ACC112 (cell line): ENCODE measurements at regions not wholly inside any gene's neighbourhood (a gene's known extent, or its start where the extent isn't known, plus 50 kb on each side); places are given as distances from the start of the nearest gene placed in this dataset.

Experiments used
- H2AFZ ChIP-seq: fragments of 200-600 bp; sonication (generic); one replicate; pipeline ENCODE4 v1.6.0; 2017; ENCODE audit warnings: antibody characterized with exemption, low read length; ENCODE audit not compliant: unreplicated experiment
- H3K27ac ChIP-seq: fragments of 200-600 bp; sonication (generic); 2 replicates; pipeline ENCODE4 v1.5.1; 2014; ENCODE audit warnings: low read depth, mild to moderate bottlenecking, antibody characterized with exemption, low read length, moderate library complexity
- H3K27me3 ChIP-seq: fragments of 200-600 bp; sonication (generic); 2 replicates; pipeline ENCODE4 v1.6.1; 2014; ENCODE audit warnings: mild to moderate bottlenecking, antibody characterized with exemption, low read length, moderate library complexity, mixed read lengths; ENCODE audit not compliant: insufficient read depth
- H3K36me3 ChIP-seq: fragments of 200-600 bp; sonication (generic); 2 replicates; pipeline ENCODE4 v1.6.1; 2016; ENCODE audit warnings: mild to moderate bottlenecking, antibody characterized with exemption, low read length, moderate library complexity, mixed read lengths; ENCODE audit not compliant: insufficient read depth
- H3K4me1 ChIP-seq: fragments of 200-600 bp; sonication (generic); one replicate; pipeline ENCODE4 v1.6.1; 2016; ENCODE audit warnings: low read length, mixed read lengths; ENCODE audit not compliant: insufficient read depth, unreplicated experiment, control insufficient read depth
- H3K4me3 ChIP-seq: fragments of 200-600 bp; sonication (generic); 2 replicates; pipeline ENCODE4 v1.5.1; 2014; ENCODE audit warnings: mild to moderate bottlenecking, low read depth, low read length
- H3K79me2 ChIP-seq: fragments of 200-600 bp; sonication (generic); one replicate; pipeline ENCODE4 v1.6.0; 2016; ENCODE audit warnings: low read length; ENCODE audit not compliant: control insufficient read depth, unreplicated experiment, insufficient read depth

DNA sequence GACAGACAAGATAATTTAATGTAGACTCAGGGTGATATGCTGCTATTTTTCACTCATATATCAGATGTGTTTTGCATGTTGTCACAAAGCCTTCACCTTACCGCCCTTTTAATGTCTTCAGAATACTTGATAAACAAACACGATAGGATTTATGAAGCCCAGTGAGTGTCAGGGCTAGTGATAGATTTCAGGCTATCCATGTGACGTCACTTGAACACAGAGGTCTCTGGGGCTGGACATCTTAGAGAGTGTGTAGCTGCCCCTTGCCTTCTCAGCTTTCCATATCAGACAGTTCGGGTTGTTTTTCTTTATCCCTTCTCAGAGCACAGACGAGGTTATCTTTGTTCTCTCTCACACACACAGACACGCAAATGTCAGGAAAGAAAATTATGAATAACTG lies 105.3 kb upstream of the GSC start:
- Histone ChIP-seq H3K4me3 (no peak overlapping the region), H3K36me3 (no peaks in the 10 kb centered on the region), H3K4me1 (no peaks in the 10 kb centered on the region), H3K27ac (no peak overlapping the region), H3K79me2 (no peaks in the 10 kb centered on the region), H3K27me3 (peaks cover 59% of the 10 kb centered on the region), H2AFZ (no peak overlapping the region)

DNA sequence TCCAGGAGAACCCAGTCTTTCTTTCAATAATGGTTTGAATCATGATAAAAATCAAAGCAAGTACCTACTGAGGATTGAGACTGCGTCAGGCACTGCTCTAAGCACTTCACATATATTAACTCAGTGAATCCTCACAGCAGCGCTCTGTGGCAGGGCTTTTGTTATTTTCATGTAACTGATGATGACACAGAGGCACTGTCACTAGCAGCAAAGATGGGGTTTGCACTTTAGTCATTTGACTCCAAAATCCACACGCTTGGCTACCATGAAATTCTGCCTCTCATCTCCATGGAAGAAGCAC lies 98.8 kb upstream of the GSC start:
- Histone ChIP-seq H3K4me1 (no peaks in the 10 kb centered on the region), H3K36me3 (no peaks in the 10 kb centered on the region), H3K27ac (no peak overlapping the region), H3K79me2 (no peaks in the 10 kb centered on the region), H3K4me3 (no peak overlapping the region), H2AFZ (no peak overlapping the region), H3K27me3 (peaks cover 67% of the 10 kb centered on the region)

DNA sequence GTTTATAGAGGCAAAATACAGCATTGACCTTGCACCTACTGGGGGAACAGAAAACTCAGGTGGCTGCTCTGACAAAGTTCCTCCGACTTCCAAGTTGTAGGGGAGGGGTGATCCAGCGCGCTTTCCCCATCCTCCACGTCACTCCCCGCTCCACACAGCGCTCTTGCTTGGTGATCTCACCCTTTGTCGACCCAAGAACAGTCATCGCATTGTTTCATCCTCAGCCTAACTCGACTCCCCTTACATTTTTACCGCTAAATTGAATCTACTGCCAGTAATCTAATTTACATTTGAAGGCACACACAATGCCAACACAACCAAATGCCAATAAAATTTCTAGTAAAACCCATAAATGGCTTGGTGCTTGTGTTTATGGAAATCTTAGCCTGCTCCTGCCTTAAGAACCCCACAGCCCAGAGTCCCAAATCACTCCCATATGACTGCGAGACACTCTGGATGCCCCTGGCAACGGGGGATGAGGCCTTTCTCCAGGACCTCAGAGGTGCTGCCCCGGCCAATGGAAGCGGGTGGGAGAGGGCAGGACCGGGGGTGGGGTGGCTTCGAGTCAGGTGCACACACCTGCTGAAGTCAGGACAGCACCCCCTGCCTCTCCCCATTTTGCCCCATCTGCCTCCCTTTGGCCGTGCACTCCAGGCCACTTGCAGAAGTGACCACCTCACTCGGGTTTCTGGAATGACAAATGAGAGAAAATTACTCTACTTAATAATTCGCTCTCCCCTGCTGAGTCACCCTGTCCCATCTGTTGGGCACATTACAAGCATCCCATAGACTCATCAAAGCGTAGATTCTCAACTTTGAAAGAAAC lies 98.2 kb upstream of the GSC start:
- H2AFZ ChIP-seq = no peak overlapping the region
- no peak overlapping the region for H3K27ac ChIP-seq
- H3K27me3 ChIP-seq = peaks cover 67% of the 10 kb centered on the region
- no peaks in the 10 kb centered on the region for H3K79me2 ChIP-seq
- H3K4me1 ChIP-seq = no peaks in the 10 kb centered on the region
- H3K36me3 ChIP-seq = no peaks in the 10 kb centered on the region
- no peak overlapping the region for H3K4me3 ChIP-seq

DNA sequence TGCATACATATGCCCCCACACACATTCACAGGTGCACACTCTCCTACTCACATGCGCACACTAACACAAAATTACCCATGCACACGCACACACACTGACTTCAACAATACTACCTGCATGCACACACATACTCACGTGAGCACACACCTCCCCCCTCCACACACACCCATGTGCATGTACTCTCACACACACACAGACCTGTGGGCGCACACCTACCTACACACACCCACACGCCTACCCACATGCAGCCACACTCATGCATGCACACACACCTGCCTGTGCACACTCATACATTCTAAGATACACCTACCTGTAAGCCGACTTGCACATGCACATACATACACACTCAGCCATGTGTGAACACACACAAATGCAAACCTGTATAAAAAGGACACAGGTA lies 97.3 kb upstream of the GSC start:
- H3K4me1 ChIP-seq = no peaks in the 10 kb centered on the region
- no peak overlapping the region for H3K4me3 ChIP-seq
- no peaks in the 10 kb centered on the region for H3K36me3 ChIP-seq
- H3K27ac ChIP-seq = no peak overlapping the region
- H3K79me2 ChIP-seq = no peaks in the 10 kb centered on the region
- peaks cover 62% of the 10 kb centered on the region for H3K27me3 ChIP-seq
- no peak overlapping the region for H2AFZ ChIP-seq

DNA sequence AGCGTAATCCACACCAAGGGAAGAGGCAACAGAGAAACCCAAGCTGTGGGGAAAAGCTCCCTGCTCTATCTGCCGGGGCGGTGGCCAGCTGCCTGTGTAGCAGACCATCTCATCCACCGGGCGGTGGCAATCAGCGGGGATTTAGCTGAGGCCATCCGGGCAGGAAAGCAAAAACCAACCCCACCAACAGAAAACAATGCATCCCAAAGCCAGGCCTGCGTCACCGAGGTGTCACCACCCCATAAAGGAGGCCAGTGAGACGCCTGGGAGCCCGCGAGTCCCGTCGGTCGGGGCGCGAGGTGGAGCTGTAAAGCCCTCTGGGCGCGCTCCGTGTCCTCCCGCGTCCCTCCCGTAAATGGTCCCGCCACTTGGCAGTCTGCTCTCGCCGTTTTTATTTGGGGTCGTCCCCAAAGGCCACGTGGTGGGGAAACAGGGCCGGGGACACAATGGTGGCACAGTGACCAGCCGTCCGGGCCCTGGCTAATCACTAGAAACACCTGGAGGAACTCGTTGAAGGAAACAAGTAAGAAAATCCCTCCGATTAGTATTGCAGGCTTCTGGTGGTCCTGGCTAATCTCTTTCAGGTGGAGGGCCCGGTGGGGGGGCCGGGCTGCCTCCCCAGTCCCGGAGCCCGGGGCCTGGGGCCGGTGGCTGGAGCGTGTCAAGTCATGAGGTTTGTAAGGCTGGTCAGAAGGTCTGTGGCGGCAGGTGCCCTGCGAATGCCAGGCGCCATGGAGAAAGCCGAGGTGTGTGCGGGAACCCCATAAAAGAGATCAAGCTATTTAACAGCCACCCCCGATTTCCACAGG lies 94.7 kb upstream of the GSC start:
- H3K27ac ChIP-seq = no peak overlapping the region
- H3K4me3 ChIP-seq = no peak overlapping the region
- peaks cover 67% of the 10 kb centered on the region for H3K27me3 ChIP-seq
- H3K36me3 ChIP-seq = no peaks in the 10 kb centered on the region
- no peak overlapping the region for H2AFZ ChIP-seq
- H3K79me2 ChIP-seq = no peaks in the 10 kb centered on the region
- H3K4me1 ChIP-seq = no peaks in the 10 kb centered on the region

DNA sequence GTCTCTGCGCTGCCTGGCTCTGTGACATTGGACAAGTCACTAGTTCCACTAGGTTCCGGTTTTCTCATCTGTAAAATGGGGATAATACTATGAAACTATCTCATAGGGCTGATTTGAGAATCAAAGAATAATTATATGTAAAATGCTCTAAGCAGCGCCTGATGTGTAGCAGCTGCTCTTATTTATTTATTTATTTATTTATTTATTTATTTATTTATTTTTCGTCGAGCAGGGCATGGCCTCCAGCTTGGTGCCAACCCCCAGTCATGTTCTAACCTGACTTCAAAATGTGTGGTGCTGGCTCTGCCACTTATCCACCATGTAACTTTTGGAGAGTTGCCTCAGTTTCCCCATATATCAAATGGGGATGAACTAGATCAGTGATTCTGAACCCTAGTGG lies 93.5 kb upstream of the GSC start:
- H3K79me2 ChIP-seq = no peaks in the 10 kb centered on the region
- no peak overlapping the region for H3K27ac ChIP-seq

DNA sequence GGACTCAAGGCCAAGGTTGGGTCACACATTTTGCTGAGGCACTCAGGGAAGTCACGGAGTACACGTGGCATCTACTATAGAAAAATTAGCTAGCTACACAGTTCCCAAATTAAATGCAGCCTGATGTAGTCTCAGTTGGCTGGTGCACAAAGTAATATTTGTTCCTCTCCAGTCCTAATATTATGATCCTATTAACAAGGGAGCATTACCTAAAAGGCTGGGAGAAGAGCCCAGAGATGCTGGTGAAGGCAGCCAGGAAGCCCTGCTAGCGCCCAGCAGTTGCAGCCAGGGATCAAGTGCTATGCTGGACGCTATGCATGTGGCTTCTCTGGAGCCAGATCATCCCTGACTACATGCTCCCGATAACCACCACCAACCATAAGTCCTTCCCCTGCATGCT lies 88.0 kb upstream of the GSC start:
- no peaks in the 10 kb centered on the region for H3K4me1 ChIP-seq
- H3K4me3 ChIP-seq = no peak overlapping the region
- H3K27ac ChIP-seq = no peak overlapping the region
- peaks cover 70% of the 10 kb centered on the region for H3K27me3 ChIP-seq
- no peaks in the 10 kb centered on the region for H3K79me2 ChIP-seq
- H2AFZ ChIP-seq = no peak overlapping the region
- no peaks in the 10 kb centered on the region for H3K36me3 ChIP-seq

More for the DNA sequence above, 93.5 kb upstream of the GSC start:
- Histone ChIP-seq H3K4me1 (no peaks in the 10 kb centered on the region), H2AFZ (no peak overlapping the region), H3K27me3 (peaks cover 71% of the 10 kb centered on the region), H3K4me3 (no peak overlapping the region), H3K36me3 (no peaks in the 10 kb centered on the region)

DNA sequence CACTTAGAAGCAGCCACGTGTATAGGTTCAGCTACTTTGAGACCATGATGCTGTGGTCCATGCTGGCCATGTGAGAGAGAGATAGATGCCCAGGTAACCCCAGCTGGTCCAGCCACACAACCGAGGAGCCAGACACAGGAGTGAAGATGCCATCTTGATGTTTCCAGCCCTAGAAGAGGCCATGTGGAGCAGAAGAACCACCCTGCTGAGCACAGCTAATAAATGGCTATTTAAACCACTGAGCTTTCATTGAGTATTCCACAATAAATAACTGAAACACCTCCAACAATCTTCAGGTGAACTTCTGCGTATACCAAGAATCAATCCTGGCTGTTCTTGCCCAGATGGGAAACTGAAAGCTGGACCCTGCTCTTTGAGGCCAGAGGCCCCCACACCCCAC lies 84.0 kb upstream of the GSC start:
- H3K27me3 ChIP-seq = peaks cover 43% of the 10 kb centered on the region
- no peaks in the 10 kb centered on the region for H3K36me3 ChIP-seq
- no peak overlapping the region for H3K4me3 ChIP-seq
- no peaks in the 10 kb centered on the region for H3K79me2 ChIP-seq
- H2AFZ ChIP-seq = no peak overlapping the region
- no peaks in the 10 kb centered on the region for H3K4me1 ChIP-seq
- H3K27ac ChIP-seq = no peak overlapping the region

DNA sequence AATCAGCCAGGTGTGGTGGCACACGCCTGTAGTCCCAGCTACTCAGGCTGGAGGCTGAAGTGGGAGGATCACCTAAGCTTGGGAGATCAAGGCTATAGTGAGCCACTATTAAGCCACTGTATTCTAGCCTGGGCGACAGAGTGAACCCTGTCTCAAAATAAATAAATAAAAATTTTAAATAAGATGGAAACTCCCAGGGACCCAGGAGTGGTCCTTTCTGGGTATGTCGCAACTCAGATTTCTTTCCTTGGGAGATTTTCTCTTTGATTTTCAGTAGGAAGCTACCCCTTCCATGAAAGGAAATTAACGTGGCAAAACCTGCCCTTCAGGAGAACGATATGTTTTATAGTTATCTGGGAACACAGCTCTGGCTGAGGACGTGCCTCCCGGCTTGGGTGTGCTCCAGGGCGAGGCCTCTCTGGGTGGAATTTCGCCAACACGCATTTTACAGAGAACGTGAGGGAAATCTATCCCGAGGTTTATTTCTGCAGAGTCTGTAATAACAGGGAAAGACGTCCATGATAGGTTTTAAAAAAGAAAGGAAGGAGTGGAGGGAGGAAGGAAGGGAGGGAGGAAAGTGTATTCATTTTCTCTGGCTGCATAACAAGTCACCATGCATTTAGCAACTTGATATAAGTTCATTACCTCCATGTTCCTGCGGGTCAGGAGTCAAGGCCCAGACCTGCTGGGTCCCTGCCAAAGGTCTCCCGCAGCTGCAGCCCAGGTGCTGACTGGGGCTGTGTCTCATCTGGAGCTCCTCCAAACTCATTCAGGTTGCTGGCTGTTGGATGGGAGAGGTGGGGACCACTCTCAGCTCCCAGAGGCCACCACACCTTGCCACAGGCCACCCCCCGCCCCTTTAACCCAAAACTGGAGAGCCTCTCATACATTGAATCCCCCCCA lies 80.6 kb upstream of the GSC start:
- H3K4me3 ChIP-seq = no peak overlapping the region
- no peaks in the 10 kb centered on the region for H3K79me2 ChIP-seq
- H3K27me3 ChIP-seq = peaks cover 23% of the 10 kb centered on the region
- H3K27ac ChIP-seq = no peak overlapping the region
- no peak overlapping the region for H2AFZ ChIP-seq
- no peaks in the 10 kb centered on the region for H3K36me3 ChIP-seq
- H3K4me1 ChIP-seq = no peaks in the 10 kb centered on the region

DNA sequence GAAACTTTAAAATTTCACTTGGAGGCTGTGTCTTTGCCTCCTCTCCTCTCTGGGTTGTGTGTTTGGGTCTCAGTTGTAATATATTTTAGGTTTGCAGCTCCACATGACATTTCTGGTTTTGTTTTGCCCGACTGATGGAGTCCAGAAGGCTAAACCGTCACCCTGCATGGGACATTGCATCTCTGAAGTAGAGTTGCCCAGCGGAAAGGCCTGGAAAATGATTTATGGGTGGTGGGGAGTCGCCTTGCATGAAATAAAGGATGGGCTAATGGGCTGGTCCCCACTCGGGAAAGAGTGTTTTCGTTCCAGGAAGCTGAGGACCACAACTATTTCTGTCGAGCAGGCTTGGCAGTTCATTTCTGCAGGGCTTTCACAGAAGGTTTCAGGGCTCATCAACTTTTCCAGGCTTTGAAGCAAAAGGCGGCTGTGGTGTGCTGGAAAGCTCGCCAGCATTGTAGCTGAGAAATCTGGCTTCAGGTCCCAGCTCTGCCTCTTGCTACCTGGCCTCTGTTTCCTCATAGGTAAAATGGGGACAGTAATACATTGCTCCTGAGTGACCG lies 74.8 kb upstream of the GSC start:
- Histone ChIP-seq H3K4me3 (no peak overlapping the region), H3K27me3 (peaks cover 6% of the 10 kb centered on the region; the same call in 1 of the 2 replicates), H2AFZ (no peak overlapping the region), H3K79me2 (no peaks in the 10 kb centered on the region), H3K4me1 (no peaks in the 10 kb centered on the region), H3K27ac (no peak overlapping the region), H3K36me3 (no peaks in the 10 kb centered on the region)
